Esophagus squamous epithelium (tissue), 4 donors: ENCODE measurements at regions not wholly inside any gene's neighbourhood (a gene's known extent, or its start where the extent isn't known, plus 50 kb on each side); places are given as distances from the start of the nearest gene placed in this dataset.

Source experiments
- CTCF ChIP-seq, 6 experiments: fragments of 450-650 bp in 4 of 6; fragments of 200-600 bp in 2 of 6; sonication (generic) in 2 of 6; IDR thresholded peaks; one replicate each; pipeline ENCODE4 v1.5.1; 2016 to 2019; ENCODE audit warnings: antibody characterized with exemption in 6 of 6, mild to moderate bottlenecking in 4 of 6, moderate library complexity in 4 of 6
- POLR2A ChIP-seq, 4 donors: fragments of 450-650 bp; IDR thresholded peaks; one replicate each; pipeline ENCODE4 v1.6.1; 2017; ENCODE audit warnings: antibody characterized with exemption in 4 of 4, mild to moderate bottlenecking in 4 of 4, moderate library complexity in 3 of 4

GRCh38 chr12:89064780-89065179 lies 287.5 kb downstream of the DUSP6 start:
- no peak for TF ChIP-seq CTCF (IDR thresholded peaks at IDR 0.05)
- TF ChIP-seq POLR2A (IDR thresholded peaks at IDR 0.05): no peak
